Bronchial epithelial cell (primary cell): ENCODE measurements at regions not wholly inside any gene's neighbourhood (a gene's known extent, or its start where the extent isn't known, plus 50 kb on each side); places are given as distances from the start of the nearest gene placed in this dataset.

Source experiments
- DNase-seq: peaks from one replicate; pipeline ENCODE4 v3.0.0-alpha.2; 2010; ENCODE audit warnings: low read depth
- FAIRE-seq: peaks from 2 replicates; lab custom pipeline; 2011; peaks lifted over from hg19 to GRCh38; lab: Jason Lieb, UNC
- H3K27me3 ChIP-seq: 2 replicates; pipeline ENCODE4 v1.5.1; 2011; ENCODE audit warnings: low read length; ENCODE audit not compliant: control insufficient read depth, insufficient read depth
- H3K36me3 ChIP-seq: 2 replicates; pipeline ENCODE4 v1.5.1; 2011; ENCODE audit warnings: low read length; ENCODE audit not compliant: control insufficient read depth, insufficient read depth
- H3K4me3 ChIP-seq: 2 replicates; pipeline ENCODE4 v1.5.1; 2011; ENCODE audit warnings: mild to moderate bottlenecking, low read depth, low read length, control low read depth
- CTCF ChIP-seq: IDR thresholded peaks from 2 replicates; pipeline ENCODE4 v1.5.1; 2011; ENCODE audit warnings: mild to moderate bottlenecking, moderate library complexity, low read length, control low read depth, inconsistent platforms; ENCODE audit not compliant: insufficient read depth, severe bottlenecking

- Histone ChIP-seq H3K36me3 (no peaks in the 10 kb centered on the region), H3K4me3 (no peak overlapping the region), H3K27me3 (no peaks in the 10 kb centered on the region)
- DNase-seq, result no peak
- no peak for FAIRE-seq
- TF ChIP-seq CTCF, result no peak
Measured at GRCh38 chr2:7517088-7517487, 599.9 kb downstream of the RNF144A start.

- H3K27me3 ChIP-seq, result no peaks in the 10 kb centered on the region
- DNase-seq (no peak), FAIRE-seq (no peak)
- H3K4me3 ChIP-seq, result no peak overlapping the region
- TF ChIP-seq CTCF, result no peak
- H3K36me3 ChIP-seq, result no peaks in the 10 kb centered on the region
Measured at GRCh38 chr2:7517851-7518250, 600.6 kb downstream of the RNF144A start.

- no peak for TF ChIP-seq CTCF
- DNase-seq, result no peak
- Histone ChIP-seq H3K27me3 (no peaks in the 10 kb centered on the region), H3K36me3 (no peaks in the 10 kb centered on the region), H3K4me3 (no peak overlapping the region)
- no peak for FAIRE-seq
Measured at GRCh38 chr2:7523481-7524120, 606.4 kb downstream of the RNF144A start.

- TF ChIP-seq CTCF, result no peak
- FAIRE-seq, result no peak
Measured at GRCh38 chr2:7524195-7524594, 607.0 kb downstream of the RNF144A start.

GRCh38 chr2:7525746-7526145 lies 608.5 kb downstream of the RNF144A start:
- no peaks in the 10 kb centered on the region for H3K36me3 ChIP-seq
- no peak for TF ChIP-seq CTCF
- no peak overlapping the region for H3K4me3 ChIP-seq
- FAIRE-seq (no peak), DNase-seq (no peak)
- no peaks in the 10 kb centered on the region for H3K27me3 ChIP-seq

More at GRCh38 chr2:7524195-7524594, 607.0 kb downstream of the RNF144A start:
- no peak for DNase-seq
- Histone ChIP-seq H3K4me3 (no peak overlapping the region), H3K36me3 (no peaks in the 10 kb centered on the region), H3K27me3 (no peaks in the 10 kb centered on the region)
